NCI-H524 (cell line): ENCODE measurements at regions not wholly inside any gene's neighbourhood (a gene's known extent, or its start where the extent isn't known, plus 50 kb on each side); places are given as distances from the start of the nearest gene placed in this dataset.

Experiments used
- DNase-seq, 2 experiments: peaks; one replicate each; lab custom pipeline; 2025; lab: John Stamatoyannopoulos, UW

- DNase-seq: no peak
These were observed 208.0 kb upstream of the KCNN2 start for GRCh38 chr5:114153833-114154232.

- DNase-seq: no peak
These were observed 195.8 kb upstream of the KCNN2 start for GRCh38 chr5:114166081-114166480.

GRCh38 chr5:114174131-114174530 is 187.7 kb upstream of the KCNN2 start:
- DNase-seq: no peak

GRCh38 chr5:114174837-114175236 is 187.0 kb upstream of the KCNN2 start:
- no peak for DNase-seq

- DNase-seq: no peak
These were observed 185.5 kb upstream of the KCNN2 start for GRCh38 chr5:114176356-114176755.

- DNase-seq: no peak
These were observed 182.7 kb upstream of the KCNN2 start for GRCh38 chr5:114179134-114179533.

- DNase-seq: no peak
These were observed 177.9 kb upstream of the KCNN2 start for GRCh38 chr5:114184006-114184405.

GRCh38 chr5:114185274-114185673 is 176.6 kb upstream of the KCNN2 start:
- DNase-seq: no peak

GRCh38 chr5:114191441-114191840 is 170.4 kb upstream of the KCNN2 start:
- no peak for DNase-seq

- no peak for DNase-seq
These were observed 169.8 kb upstream of the KCNN2 start for GRCh38 chr5:114192108-114192507.

GRCh38 chr5:114201332-114201731 is 160.5 kb upstream of the KCNN2 start:
- DNase-seq: no peak

- no peak for DNase-seq
These were observed 156.9 kb upstream of the KCNN2 start for GRCh38 chr5:114204923-114205322.

- no peak for DNase-seq
These were observed 155.2 kb upstream of the KCNN2 start for GRCh38 chr5:114206640-114207039.

GRCh38 chr5:114207615-114208014 is 154.3 kb upstream of the KCNN2 start:
- no peak for DNase-seq

GRCh38 chr5:114208120-114208519 is 153.8 kb upstream of the KCNN2 start:
- no peak for DNase-seq

GRCh38 chr5:114208588-114208987 is 153.3 kb upstream of the KCNN2 start:
- no peak for DNase-seq

- DNase-seq: no peak
These were observed 151.2 kb upstream of the KCNN2 start for GRCh38 chr5:114210662-114211061.

GRCh38 chr5:114221807-114222206 is 140.1 kb upstream of the KCNN2 start:
- DNase-seq: no peak

GRCh38 chr5:114223866-114224265 is 138.0 kb upstream of the KCNN2 start:
- peak; percentile 6 to 28 for DNase-seq

GRCh38 chr5:114237766-114238165 is 124.1 kb upstream of the KCNN2 start:
- DNase-seq: no peak

GRCh38 chr5:114238771-114239313 is 123.0 kb upstream of the KCNN2 start:
- no peak for DNase-seq

GRCh38 chr5:114243281-114243971 is 118.4 kb upstream of the KCNN2 start:
- no peak for DNase-seq

- no peak for DNase-seq
These were observed 117.9 kb upstream of the KCNN2 start for GRCh38 chr5:114243972-114244317.

GRCh38 chr5:114249823-114250222 is 112.0 kb upstream of the KCNN2 start:
- no peak for DNase-seq
